Retina (tissue), 1 donor: ENCODE measurements at regions not wholly inside any gene's neighbourhood (a gene's known extent, or its start where the extent isn't known, plus 50 kb on each side); places are given as distances from the start of the nearest gene placed in this dataset.
A peak's percentile ranks its signal among the peaks of the same experiment; 100 is the strongest.

Experiments used
- DNase-seq: peaks from one replicate; pipeline ENCODE4 v3.0.0-alpha.2; 2016

DNA sequence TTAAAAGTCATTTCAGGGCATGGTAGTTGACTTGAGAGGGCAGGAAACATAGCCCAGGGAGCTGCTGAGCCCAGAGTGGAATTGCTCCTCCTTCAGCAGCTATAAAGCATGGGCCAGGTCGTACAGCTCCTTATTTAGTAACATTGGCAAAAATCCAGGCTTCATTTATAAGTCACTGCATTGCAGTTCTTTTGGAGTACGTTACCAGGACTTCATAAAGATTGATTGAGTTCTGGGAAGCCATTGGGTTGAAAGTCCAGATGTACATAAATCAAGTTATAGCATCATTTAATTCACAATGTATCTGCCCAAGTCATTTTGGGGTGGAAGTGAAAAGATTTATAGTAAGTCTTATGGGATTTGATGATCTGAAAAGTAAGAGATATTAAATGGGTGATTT is 53.0 kb upstream of the ANKEF1 start:
- no peak for DNase-seq

DNA sequence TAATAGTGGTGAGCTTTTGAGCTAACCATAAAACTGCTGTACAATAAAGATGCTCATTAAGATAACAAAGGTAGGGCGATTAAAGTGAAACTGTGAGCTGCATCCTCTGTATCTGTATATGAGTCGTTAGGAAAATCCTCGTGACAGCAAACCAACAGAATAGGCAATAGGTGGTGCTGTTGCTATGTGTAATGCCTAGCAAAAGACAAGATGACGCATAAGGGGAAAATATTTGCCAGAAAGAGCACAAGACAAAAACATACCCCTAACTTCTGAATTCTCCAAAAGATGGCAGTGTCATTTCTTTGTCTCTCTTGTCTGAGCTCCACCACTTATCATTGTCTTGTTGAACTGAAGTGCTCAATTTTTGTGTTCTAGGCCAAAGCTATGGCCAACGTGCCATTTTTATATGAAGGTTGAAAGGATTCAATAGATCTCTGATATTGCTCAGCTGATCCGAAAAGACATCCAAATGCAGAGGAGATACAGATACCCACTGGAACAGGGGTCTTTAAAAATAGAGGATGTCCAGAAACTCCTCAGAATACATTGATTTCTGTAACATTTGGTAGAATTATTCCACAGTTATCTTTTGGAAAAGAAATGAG is 56.3 kb upstream of the ANKEF1 start:
- DNase-seq, result peak; percentile 74

DNA sequence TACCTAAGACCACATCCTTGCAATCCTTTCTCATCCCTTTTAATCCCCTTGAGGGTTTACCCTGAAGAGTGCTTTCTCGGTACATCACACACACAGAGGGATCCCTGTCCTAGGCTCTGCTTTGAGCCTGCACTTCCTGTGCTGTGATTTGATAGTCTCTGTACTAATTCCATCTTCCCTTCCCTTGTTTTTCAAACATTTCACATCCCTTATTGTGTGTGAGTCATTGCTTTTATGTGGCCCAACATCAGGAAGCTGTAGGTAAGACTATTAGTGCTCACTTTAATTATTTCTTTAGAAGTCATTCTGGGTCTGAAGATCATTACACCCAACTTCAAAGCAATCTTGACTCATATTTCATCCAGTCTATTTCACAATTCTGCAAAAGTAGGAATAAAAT is 57.2 kb upstream of the ANKEF1 start:
- DNase-seq, result no peak

DNA sequence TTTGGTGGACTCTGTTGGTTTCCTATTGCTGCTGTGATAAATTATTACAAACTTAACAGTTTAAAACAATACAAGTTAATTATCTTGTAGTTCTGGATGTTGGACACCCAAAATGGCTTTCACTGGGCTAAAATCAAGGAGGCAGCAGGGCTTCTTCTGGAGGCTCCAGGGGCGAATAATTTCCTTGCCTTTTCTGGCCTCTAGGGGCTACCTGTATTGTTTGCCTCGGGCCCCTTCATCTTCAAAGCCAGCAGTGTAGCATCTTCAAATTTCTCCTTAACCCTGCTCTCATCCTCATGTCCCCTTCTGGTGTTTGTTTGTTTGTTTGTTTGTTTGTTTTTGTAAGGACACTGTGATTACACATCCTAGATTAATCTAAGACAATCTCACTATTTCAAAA is 60.5 kb upstream of the ANKEF1 start:
- DNase-seq, result no peak

DNA sequence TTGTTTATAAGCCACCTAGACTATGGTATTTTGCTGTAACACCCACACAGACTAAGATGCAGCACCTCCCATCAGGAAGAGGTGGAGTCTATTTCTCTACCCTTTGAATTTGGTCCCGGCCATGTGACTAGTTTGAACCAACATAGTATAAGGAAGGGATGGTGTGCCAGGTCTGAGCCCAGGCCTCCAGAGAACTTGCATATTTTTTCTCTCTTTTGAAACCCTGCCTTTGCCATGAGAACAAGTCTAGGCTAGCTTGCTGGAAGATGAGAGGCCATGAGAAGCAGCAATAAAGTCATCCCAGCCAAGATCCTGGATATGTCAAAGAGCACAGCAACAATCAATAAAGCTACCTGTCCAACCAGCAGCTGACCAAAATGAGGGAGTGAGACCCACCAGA is 63.0 kb upstream of the ANKEF1 start:
- no peak for DNase-seq

DNA sequence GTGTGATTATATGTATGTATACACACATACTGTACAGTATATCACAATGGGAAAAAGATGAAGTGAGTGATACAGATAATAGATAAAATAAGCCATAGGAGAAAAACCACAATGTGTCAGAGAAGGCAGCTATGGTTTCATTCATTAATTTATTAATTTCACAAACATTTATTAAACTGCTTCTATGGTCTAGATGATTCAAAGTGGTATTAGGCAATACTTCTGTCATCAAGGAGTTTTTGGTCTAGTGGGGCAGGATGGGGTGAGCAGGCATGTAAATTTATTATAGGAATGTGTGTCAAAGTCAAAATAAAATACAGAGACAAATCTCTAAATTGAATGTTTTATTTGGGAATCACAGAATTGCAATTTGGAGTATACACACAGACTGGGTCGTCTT is 65.2 kb upstream of the ANKEF1 start:
- DNase-seq, result no peak

DNA sequence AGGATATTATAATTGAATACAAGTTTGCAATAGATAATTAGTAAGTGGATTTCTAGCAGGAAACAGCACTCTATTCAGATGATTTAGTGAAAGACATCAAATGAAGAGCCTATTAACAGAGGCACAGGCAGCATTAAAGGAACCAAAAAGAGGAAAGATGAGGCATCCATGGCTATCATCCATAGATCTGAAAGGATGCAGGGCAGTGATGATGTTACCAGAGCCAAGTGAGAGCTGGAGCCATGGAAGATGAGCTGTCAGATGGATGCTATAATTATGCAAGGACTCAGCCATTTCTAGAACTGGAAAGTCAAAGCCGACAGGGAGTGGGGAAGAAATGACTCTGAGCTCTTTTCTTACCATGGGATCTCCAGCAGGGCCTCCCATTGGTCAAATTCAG is 66.8 kb upstream of the ANKEF1 start:
- no peak for DNase-seq

DNA sequence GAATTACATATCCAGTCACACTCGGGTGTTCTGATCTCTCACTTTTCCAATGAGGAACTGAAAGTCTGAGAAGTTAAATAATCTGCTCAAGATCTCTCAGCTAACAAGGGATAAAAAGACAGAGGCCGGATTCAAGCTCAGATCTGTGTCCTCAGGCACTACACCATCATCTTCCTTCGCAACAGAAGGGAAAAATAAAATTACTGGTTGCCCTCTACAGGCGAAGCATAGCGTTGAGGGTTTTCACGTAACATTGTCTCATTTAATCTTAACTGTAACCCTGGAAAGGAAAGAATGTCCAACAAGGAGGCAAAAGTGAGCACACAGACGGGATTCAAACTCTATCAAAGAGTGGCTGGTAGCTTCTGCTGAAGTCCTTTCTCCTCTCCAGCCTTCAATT is 67.8 kb upstream of the ANKEF1 start:
- DNase-seq, result no peak

DNA sequence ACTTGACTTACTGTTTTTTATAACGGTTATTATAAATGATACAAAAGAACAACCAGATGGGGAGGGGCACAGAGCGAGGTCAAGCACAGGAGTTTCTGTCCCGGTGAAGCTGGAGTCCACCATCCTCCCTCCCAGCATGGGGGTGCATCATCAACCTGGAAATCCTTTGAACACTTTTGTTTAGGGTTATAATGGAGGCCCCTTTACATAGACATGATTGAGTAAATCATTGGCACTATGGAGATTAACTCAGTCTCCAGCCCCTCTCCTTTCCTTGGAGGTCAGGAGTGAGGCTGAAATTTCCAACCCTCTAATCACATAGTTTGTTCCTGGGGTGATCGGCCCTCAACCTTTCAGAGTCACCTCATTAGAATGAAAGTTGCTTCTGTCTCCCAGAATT is 71.8 kb upstream of the ANKEF1 start:
- no peak for DNase-seq

DNA sequence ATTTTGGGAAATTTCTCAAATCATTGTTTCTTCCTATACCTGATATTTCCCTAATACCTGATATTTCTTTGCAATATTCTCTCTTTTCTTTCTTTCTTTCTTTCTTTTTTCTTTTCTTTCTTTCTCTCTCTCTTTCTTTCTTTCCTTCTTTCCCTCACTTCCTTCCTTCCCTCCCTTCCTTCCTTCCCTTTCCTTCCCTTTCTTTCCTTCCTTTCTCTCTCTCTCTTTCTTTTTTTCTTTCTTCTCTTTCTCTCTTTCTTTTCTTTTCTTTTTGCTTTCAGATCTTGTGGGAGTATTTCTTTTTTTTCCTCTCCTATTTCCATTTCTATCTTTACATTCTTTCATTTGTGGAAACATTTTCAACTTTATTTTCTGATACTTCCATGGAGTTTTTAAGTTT is 76.1 kb upstream of the ANKEF1 start:
- no peak for DNase-seq

DNA sequence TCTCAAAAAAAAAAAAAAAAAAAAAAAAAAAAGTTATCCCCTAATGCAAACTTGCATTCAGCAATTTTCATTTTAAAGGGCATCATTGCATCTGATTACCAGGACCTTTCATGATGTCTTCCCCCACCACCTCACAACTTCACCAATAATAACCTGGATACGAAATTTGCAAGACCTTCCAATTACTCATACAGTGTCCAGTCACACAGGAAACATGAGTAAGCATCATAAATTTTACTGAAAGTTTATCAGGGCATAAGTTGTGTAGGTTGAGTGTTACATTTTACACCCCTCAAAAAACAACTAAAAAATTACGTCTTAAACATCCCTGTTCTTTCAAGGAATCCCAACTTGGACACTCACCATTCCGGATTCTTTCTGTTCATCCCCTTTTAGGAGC is 79.1 kb upstream of the ANKEF1 start:
- DNase-seq, result no peak

DNA sequence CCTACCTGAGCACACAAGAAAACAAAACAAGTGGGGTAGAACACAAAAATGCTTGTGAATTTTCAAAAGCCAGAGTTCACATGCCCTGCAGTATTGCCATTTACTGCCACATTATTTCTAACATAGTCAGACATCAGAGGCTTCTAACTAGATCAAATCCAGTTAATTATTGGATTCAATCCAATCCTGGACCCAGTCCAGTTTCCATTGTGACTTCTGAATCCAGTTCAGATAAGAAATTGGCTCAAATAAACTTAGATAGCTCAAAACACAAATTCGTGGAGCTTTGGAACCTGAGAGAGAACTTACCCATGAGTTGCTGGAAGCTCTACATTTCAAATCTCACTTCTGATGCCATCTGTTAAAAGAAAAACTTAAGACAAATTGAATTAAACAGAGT is 85.2 kb upstream of the ANKEF1 start:
- no peak for DNase-seq

DNA sequence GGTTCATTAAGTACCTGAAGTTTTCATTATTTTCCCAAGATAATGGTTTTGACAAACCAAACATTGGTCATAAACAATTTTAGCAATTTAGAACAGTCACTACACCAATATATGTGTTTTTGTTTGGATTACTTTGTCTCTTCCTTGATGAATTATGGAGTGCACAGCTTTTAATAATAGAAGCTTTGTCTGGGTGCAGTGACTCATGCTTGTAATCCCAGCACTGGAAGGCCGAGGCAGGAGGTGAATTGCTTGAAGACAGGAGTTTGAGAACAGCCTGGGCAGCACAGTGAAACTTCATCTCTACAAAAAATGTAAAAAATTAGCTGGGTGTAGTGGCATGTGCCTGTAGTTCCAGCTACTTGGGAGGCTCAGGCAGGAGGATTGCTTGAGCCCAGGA is 89.4 kb upstream of the ANKEF1 start:
- DNase-seq, result peak; percentile 19

DNA sequence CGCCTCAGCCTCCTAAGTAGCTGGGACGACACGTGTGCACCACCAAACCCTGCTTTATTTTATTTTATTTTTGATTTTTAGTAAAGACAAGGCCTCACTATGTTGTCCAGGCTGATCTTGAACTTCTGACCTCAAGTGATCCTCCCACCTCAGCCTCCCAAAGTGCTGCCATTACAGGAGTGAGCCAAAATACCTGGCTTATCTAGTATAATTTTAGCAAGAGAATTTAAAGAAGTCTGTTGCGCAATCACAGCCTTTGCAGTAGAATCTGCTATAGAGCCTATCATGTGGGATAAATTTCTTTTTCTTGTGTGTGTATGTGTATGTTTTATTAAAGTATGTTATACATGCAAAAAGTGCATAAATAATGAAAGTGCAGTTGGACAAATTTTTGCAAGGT is 92.1 kb upstream of the ANKEF1 start:
- no peak for DNase-seq

DNA sequence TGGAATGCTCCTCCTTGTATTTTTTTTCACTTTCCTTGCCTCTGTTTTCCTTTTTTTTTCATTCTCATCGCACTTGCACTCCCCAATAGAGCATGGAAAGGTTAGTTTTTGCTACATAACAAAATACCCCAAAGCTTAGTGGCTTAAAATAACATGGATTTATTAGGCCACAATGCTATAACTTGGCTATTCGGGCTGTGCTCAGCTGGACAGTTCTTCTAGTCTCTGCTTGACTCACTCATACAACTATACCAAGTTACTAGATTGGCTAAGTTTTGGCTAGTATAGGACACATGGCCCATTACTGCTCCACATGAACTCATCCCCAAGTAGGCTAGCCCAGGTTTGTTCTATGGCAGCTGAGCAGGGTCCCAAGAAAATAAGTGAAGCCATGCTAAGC is 94.5 kb upstream of the ANKEF1 start:
- DNase-seq, result no peak

DNA sequence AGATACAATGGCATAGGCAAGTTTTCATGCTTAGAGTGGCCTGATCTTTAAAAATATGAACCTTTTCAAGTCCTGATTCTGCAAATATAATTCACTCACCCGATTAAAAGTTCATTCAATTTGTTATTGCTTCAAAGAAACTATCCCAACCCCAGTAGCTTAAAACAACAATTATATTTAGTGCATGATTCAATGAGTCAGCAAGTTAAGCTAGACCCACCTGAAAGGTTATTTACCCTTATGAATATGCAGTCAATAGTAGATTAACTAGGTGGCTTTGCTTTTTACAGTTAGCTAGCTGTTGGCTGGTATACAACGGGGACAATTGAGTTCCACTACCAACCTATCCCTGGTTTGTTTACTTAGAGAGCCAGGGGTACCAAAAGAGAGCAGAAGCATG is 95.6 kb upstream of the ANKEF1 start:
- no peak for DNase-seq

DNA sequence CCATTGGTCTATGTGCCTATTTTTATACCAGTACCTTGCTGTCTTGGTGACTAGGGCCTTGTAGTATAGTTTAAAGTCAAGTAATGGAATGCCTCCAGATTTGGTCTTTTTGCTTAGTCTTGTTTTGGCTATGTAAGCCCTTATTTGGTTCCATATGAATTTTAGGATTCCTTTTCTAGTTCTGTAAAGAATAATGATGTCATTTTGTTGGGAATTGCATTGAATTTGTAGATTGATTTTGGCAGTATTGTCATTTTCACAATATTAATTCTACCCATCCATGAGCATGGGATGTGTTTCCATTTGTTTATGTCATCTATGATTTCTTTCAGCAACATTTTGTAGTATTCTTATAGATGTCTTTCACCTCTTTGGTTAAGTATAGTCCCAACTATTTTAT is 96.4 kb upstream of the PAK5 start:
- no peak for DNase-seq

DNA sequence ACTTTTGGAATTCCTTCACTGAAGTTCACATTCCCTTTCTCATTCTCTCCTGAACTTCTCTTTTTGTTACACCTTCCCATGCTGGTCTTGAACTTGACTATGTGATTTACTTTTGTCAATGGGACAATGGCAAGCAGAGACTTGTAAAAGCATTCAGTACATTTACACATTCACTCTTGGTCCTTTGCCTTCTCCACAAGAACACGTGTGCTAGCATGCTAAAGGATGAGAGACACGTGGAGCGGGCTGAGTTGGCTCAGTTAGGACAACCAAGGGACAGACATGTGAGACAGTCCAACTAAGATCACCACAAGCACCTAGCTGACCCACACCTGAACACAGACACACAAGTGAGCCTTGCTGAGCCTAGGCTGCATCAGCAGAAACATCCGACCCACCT is 91.3 kb upstream of the PAK5 start:
- no peak for DNase-seq

DNA sequence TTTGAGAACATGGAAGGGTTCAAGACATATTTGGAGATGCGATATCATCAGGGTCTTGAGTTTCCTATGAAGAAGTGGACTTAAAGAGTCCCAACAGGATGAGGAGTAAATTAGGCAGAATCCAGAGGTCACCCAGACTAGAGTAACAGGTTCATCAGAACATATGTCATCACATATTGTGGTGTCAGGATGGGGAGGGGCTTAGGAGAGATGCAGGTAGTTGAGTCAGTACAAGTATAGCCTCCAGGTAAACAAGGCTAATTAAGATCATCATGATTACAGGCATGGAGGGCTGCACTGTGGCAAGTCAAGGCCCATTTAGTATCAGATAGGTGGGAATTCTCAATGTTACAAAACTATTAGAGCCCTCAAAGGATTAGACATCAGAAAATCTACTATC is 90.1 kb upstream of the PAK5 start:
- DNase-seq, result no peak

DNA sequence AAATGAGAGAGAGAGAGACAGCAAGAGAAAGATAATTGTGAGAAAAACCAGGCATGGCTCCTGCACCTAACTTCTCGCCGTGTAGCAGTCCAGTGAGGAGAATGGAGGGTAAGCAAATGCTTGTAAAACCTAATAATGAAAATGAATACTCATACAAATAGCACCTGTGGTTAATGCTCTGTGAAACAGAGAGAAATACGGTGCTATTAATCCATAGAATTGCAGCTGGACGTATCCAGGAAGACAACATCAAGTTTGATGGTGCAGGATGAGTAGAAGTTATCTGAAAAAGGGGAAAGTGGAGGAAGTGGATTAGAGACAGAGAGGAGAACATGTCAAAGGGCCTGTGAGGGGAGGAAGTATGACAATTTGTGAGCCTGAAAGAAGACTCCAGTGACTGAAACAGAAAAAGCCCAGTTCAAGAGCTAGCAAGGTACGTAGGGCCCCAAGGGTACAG is 89.4 kb upstream of the PAK5 start:
- no peak for DNase-seq

DNA sequence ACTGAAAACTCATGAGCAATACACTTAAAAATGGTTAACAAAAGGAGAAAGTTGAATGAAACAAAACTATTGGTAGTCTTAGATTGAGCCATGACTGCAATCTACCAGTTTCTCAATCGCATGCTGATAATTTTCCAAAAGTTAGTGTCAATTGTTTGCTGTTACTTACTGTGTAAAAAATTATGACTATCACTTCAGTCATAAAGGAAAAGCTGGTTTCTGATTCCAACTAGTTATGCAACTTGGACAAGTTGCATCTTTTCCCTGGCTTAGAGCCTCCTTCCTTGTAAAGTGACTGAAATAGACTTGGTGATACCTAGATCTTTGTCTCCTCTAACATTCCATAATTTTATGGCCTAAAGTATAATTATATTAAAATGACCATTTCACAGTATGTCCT is 88.3 kb upstream of the PAK5 start:
- DNase-seq, result no peak

DNA sequence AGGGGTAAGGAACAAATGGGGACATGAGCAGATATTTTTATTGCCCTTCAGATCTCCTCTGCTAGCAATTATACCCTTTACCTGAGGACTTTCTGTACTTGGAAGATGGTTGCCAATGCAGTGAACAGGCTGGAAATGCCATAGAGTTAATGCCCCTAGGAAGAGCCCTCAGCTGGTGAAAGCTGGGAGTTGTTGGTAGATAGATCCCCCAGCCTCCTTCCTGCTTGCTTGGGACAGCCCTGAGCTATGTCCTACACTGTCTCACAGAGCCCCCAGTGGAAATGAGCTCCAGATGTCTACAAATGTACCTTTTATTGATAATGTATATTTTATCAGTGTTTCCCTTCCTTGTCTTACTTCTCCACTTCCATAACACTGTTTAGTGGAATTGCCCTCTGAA is 87.6 kb upstream of the PAK5 start:
- no peak for DNase-seq

DNA sequence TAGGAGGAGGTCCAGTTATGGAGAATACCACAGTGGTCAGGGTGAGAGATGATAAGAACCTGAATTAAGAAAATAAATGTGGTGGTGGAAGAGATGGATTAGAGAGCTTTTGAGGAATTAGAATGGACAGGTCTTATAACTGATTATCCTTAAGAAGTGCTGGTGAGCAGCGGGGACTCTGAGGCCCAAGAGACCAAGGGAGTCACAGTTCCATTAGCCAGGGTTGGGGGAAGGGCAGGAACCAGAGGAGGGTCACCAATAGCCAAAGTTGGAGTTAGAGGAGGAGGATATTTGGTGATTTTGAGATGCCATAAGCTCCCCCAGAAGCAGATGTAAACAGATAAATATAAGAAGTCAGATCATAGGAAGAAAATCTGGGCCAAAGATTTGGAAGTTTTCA is 87.1 kb upstream of the PAK5 start:
- no peak for DNase-seq

DNA sequence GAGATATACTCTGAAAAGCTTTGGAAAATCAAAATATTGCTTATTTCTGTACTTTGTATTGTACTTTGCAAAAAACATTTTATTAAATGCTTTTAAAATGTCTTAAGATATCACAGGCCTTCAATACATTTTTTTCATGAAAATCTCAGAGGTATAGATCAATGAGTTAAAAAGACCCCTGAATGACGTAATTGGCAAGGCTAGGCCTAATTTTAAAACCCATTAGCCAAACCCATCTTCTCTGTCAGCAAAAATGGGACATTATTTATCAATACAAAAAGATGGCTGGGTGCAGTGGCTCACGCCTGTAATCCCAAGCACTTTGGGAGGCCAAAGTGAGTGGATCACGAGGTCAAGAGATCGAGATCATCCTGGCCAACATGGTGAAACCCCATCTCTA is 84.8 kb upstream of the PAK5 start:
- DNase-seq, result no peak

DNA sequence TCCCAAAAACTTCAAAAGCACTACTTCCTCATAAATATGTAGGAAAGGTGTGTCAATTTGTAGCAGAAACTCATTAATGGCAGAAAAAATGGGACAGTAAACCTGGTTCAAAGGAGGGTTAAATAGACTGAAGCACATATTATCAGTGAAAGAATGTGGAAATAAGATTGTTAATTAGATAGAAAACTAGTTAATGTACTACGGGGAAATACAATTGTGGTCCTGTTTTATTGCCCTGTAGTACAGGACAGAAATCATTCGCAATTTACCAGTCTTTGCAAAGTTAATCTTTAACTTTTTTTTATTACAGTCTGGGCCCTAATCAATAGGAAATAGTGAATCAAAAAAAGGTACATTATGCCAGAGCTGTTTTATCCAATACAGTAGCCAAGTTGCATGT is 82.0 kb upstream of the PAK5 start:
- DNase-seq, result no peak
